GM21786 (cell line): ENCODE measurements at regions not wholly inside any gene's neighbourhood (a gene's known extent, or its start where the extent isn't known, plus 50 kb on each side); places are given as distances from the start of the nearest gene placed in this dataset.

Experiments used
- ATAC-seq: cut with Tn5 transposase; IDR thresholded peaks from one replicate; pipeline ENCODE4 v1.9.1; 2021; ENCODE audit not compliant: unreplicated experiment

- no peak for ATAC-seq
Observed at GRCh38 chr6:105797983-105798453, 288.1 kb upstream of the PRDM1 start.

- ATAC-seq, result no peak
Observed at GRCh38 chr6:105797286-105797979, 288.7 kb upstream of the PRDM1 start.

DNA sequence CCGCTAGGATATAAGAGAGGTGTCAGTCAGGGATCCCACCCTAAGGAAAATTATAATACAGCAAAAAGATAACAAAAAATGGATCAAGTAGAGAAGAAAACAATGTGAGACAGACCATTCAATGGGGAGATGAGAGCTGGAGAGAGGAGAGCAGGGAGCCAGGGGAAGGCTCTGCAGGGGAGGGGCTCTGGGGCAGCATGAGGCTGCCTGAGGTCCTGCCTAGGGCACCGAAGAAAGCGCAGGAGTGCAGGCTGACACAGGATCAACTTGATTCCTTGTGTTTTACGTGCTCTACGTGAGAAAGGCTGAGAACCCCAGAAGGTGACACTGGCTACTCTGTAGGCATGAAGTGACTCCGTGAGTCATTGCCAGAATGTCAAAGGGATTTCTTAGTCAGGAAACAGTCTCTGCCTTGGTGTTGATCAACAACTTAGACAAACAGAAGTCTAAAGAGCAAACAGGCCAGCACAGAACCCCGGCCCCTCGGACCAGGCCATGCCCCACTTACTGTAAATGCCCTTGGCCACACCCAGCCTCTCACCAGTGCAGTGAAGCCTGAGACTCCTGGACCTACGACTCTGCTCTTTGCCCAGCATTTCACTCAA, 290.1 kb upstream of the PRDM1 start:
- ATAC-seq, result no peak

- ATAC-seq, result no peak
Observed at GRCh38 chr6:105795366-105795765, 290.8 kb upstream of the PRDM1 start.

- ATAC-seq, result no peak
Observed at GRCh38 chr6:105794870-105795269, 291.3 kb upstream of the PRDM1 start.

DNA sequence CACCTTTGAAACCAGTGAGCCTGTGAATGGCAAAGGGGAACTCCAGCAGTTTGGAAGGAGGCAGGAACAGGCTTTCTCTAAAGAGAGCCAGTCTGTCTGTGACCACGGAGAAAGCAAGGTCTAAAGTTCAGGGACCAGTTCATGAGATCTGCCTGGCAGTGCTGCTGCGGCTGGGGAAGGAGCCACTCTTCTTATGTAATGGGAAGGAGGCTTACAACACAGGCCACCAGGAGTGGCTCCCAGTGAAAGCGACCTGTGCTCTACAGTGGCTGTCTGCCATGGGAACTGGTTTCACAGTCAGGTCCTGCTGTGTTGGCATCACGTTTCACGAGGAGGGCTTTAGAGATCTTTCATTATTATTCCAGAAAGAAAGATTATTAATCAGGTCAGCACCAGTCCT, 291.9 kb upstream of the PRDM1 start:
- no peak for ATAC-seq

GRCh38 chr6:105793130-105793529, 293.0 kb upstream of the PRDM1 start:
- peak; percentile 43 for ATAC-seq

- ATAC-seq, result peak; percentile 45
Observed at GRCh38 chr6:105791583-105792318, 294.4 kb upstream of the PRDM1 start.

GRCh38 chr6:105791179-105791578, 295.0 kb upstream of the PRDM1 start:
- ATAC-seq, result no peak

DNA sequence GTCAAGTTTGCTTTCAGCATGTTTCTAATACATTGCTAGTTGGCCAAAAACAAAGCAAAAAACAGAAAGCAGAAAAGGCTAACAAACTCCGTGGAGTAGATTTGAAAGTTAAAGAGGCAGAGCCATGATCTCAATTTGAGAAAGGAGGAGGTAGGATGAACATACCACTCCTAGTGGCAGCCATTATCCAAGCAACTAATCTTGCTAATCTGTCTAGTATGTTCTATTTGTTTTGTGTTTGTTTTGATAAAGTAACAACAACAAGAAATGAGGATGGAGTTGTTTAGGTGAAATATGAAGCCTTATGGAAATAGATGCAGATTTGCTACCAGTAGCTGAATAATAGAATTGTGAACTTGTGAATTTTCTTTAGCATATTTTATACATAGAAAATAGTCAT, 295.5 kb upstream of the PRDM1 start:
- no peak for ATAC-seq

DNA sequence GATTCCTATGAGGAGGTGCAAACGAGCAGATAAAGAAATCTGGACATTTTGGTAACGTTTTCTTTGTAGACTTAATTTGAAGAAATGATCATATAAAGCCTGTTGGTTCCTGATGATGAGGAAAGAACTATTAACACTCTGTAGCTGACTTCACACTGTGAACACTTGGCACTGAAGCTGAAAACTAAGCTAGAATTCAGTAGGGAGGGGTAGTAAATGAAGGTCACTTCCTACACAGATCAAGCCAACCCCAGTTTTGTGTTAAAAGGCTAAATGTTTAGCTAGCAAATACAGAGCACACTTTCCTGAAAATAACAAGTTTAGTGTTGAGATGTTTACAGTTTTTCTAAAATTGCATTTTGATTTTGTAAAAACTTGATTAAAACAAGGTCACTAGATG, 296.2 kb upstream of the PRDM1 start:
- no peak for ATAC-seq

- ATAC-seq, result no peak
Observed at GRCh38 chr6:105787747-105788146, 298.4 kb upstream of the PRDM1 start.

DNA sequence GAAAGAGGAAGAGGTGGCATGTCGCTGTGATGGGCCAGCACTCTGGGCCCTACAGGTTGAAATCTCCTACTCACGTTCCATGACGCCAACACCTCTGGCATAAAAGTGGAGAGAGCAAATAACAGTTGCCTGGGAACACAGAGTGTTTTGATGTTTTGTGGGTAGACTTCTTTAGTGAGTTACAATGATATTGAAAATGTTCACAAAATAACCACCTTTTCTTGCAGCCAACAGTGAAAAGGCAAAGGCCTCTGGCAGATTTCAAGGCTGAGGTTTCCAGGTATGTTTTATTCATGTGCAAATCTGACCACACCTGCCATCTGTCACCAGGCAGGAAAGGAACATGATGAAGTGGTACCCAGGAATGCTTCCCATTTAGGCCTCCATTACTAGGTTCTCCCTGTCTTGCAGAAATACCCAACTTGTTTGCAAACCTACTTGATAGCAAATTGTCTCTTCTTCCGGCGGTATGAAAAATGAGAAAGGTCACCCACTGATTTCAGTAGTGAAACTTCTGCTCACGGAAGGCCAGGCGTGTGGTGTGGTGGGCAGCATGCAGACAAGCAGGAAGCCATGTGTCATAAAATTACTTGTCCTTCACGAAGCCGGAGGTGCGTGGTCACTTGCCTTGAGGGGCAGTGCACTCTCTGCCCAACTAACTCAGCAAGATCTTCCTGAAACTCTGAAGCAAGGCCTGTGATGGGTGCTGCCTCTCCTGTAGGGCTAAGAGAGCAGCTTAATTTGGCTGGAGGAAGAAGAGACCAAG, 299.1 kb upstream of the PRDM1 start:
- peak; percentile 65 for ATAC-seq

- no peak for ATAC-seq
Observed at GRCh38 chr6:105786449-105786848, 299.7 kb upstream of the PRDM1 start.

- no peak for ATAC-seq
Observed at GRCh38 chr6:105785066-105785811, 300.9 kb upstream of the PRDM1 start.

DNA sequence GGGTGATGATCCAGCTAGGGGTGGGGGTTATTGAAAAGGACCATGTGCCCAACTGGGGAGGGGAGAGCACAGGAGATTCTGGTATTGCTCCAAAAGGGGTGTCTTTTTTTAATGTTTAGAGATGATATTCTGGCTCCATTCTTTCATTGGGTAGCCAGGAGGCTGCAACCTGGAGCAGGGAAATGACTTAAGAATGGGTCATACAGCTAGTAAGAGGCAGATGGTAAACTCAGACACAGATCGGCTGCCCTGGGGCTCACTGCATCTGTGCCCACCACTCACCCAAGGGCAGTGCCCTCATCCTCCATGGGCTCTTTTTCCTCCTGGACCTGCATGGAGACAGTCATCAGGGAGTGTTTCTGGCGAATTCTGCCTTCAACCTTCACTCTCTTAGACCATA, 302.0 kb upstream of the PRDM1 start:
- no peak for ATAC-seq

DNA sequence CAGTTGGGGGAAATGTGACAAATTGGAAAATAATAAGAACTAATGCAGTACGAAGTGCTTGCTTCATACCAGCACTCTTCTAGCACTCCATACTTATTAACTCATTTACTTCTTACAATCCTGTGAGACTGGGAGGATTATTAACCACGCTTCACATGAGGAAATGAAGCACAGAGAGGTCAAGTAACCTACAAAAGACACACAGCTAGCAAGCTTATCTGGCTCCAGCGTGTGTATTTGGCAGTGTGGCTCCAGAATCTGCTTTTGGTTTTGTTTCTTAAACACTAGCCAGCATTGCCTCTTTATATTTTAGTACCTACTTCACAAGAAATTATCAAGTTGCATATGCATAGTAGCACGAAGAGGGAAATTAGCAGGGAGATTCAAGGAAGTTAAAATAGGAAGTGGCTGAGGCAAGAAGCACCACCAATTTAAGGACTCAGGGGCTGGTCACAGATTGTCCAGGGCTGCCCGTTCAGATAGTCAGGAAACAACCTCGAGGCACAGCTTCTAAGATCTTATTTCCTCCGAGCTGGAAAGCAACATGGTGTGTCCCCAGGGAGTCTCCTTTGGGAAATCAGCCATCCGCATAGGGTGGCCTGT, 302.7 kb upstream of the PRDM1 start:
- ATAC-seq, result no peak

GRCh38 chr6:105781915-105782314, 304.2 kb upstream of the PRDM1 start:
- no peak for ATAC-seq

DNA sequence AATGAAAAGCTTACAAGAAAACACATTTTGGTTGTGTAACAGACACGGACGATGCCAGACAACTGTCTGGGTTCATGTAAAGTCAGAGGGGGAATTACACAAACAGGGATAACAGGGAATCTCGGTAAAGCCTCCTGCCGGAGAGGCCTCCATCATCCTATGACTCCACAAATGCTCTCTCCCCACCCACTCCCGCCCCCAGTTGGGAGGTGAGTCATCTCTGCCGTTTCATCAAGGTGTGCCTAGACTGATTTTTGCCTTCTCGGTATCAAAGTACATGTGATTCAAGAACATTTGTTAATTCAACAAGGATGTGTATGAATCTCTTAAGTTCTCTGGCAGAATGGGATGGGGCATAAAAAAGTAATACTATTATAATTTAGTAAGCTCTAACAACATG, 304.9 kb upstream of the PRDM1 start:
- no peak for ATAC-seq

DNA sequence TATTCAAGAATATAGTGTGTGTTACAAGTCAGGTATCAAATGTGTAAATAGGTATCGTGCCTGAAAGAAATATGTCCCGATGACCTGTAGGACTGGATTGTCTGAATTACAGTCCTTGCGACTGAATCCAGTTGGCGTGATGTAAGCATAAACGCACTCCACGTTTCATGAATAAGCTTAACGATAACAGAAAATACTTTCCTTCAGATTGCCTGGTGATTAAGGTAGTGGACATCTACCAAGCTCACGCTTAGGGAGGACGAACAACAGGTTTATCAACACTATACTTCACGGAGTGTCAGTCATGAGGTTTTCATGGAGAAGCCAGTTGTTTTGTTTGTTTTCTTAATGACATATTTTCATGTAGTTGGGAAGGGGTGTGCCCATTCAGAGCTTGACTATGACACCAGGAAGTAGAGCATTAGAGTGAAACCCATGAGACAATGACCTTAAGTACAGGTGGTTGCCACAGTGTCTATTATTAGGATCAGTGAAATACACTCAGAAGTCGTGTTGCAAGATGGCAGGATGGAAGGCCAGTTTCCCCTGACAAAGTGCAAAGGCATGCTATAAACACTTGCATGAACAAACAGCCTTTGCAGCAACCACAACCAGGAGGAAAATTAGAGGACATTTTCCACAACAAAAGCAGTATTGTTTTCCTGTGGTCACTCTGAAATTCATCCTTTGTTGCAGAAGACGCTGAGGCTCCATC, 305.8 kb upstream of the PRDM1 start:
- peak; percentile 60 for ATAC-seq
